ENCODE measurements at regions not wholly inside any gene's neighbourhood (a gene's known extent, or its start where the extent isn't known, plus 50 kb on each side); places are given as distances from the start of the nearest gene placed in this dataset.

DNA sequence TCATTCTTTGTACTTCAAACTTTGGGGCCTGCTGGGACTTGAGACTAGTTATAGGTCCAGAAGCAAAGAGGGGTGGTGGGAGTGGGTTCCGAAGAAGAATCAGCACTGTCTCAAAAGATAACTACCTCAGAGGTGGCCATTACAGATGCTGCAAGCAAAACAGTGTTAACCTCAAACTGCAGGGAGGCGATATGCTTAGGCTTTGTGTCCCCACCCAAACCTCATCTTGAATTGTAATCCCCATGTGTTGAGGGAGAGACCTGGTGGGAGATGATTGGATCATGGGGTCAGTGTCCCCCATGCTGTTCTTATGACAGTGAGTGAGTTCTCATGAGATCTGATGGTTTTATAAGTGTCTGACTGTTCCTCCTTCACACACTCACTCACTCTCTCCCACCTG is 545.3 kb downstream of the XYLT1 start:
- Histone ChIP-seq H3K4me1 (replicated peaks in 1 of 4; ENCODE audit: control insufficient read depth in 3 of 4, insufficient read depth in 4 of 4, low read length in 3 of 4) (no peaks in the 10 kb centered on the region; a peak in 1 of 7 replicates), H2BK15ac (ENCODE audit: low read length) (no peak overlapping the region), H3K36me3 (ENCODE audit: control insufficient read depth in 2 of 4, insufficient read depth in 4 of 4, low read length in 3 of 4) (no peaks in the 10 kb centered on the region), H3K23me2 (ENCODE audit: low read depth, low read length) (no peaks in the 10 kb centered on the region), H3K4me2 (ENCODE audit: insufficient read depth in 1 of 2, low read depth in 2 of 2, low read length in 2 of 2) (no peak overlapping the region), H3K4ac (replicated peaks; ENCODE audit: insufficient read length, low read depth, low read length) (no peak overlapping the region), H3K27me3 (replicated peaks in 1 of 4; ENCODE audit: control insufficient read depth in 3 of 4, extremely low read depth in 1 of 4, insufficient read depth in 3 of 4, low read length in 3 of 4) (no peaks in the 10 kb centered on the region), H2AK5ac (ENCODE audit: low read depth, low read length) (no peak overlapping the region), H2AFZ (ENCODE audit: low read length) (no peak overlapping the region), H3K79me2 (ENCODE audit: control insufficient read depth in 1 of 2, insufficient read depth in 2 of 2, low read length in 2 of 2) (no peaks in the 10 kb centered on the region), H4K5ac (ENCODE audit: insufficient read length, low read depth, low read length) (no peak overlapping the region), H3K9ac (replicated peaks in 1 of 4; ENCODE audit: extremely low read depth in 1 of 4, low read depth in 3 of 4, low read length in 3 of 4) (no peak overlapping the region), H3K56ac (replicated peaks; ENCODE audit: insufficient read length, low read depth, low read length) (no peak overlapping the region), H3K79me1 (ENCODE audit: low read depth, low read length) (no peaks in the 10 kb centered on the region), H4K20me1 (replicated peaks in 1 of 2; ENCODE audit: control insufficient read depth in 1 of 2, insufficient read depth in 2 of 2, low read length in 2 of 2) (no peaks in the 10 kb centered on the region), H2BK5ac (ENCODE audit: low read depth, low read length) (no peak overlapping the region), H2BK12ac (ENCODE audit: low read depth, low read length) (no peak overlapping the region), H3K14ac (ENCODE audit: insufficient read length) (no peak overlapping the region), H3K9me3 (ENCODE audit: insufficient read depth in 2 of 2, low read depth in 1 of 2, low read length in 1 of 2) (no peaks in the 10 kb centered on the region), H3K27ac (ENCODE audit: low read depth, low read length) (no peak overlapping the region), H4K91ac (replicated peaks; ENCODE audit: insufficient read length, low read length) (no peak overlapping the region), H2BK20ac (ENCODE audit: low read length) (no peak overlapping the region), H3K18ac (ENCODE audit: extremely low read depth, low read length) (no peak overlapping the region), H4K8ac (ENCODE audit: extremely low read depth, insufficient read depth, low read length) (no peak overlapping the region), H2BK120ac (replicated peaks; ENCODE audit: low read depth, low read length) (no peak overlapping the region), H3K23ac (ENCODE audit: insufficient read length) (no peak overlapping the region), H3K4me3 (ENCODE audit: extremely low read depth in 1 of 4, insufficient read depth in 2 of 4, low read depth in 3 of 4, low read length in 4 of 4) (no peak overlapping the region)
- CTCF ChIA-PET (ENCODE audit: partially characterized antibody): no interaction called here
- WGBS, 2 experiments (ENCODE audit: extremely low coverage in 1 of 2, insufficient coverage in 1 of 2, insufficient read length in 1 of 2, insufficient replicate concordance in 2 of 2, low coverage in 1 of 2, low lambda C conversion rate in 2 of 2, missing lambda C conversion rate in 1 of 2): 89% methylated on average over 2 of the region's 2 CpGs; no CpG with 5 or more reads in 1 of the 2 experiments
- TF ChIP-seq, protein P1, sequence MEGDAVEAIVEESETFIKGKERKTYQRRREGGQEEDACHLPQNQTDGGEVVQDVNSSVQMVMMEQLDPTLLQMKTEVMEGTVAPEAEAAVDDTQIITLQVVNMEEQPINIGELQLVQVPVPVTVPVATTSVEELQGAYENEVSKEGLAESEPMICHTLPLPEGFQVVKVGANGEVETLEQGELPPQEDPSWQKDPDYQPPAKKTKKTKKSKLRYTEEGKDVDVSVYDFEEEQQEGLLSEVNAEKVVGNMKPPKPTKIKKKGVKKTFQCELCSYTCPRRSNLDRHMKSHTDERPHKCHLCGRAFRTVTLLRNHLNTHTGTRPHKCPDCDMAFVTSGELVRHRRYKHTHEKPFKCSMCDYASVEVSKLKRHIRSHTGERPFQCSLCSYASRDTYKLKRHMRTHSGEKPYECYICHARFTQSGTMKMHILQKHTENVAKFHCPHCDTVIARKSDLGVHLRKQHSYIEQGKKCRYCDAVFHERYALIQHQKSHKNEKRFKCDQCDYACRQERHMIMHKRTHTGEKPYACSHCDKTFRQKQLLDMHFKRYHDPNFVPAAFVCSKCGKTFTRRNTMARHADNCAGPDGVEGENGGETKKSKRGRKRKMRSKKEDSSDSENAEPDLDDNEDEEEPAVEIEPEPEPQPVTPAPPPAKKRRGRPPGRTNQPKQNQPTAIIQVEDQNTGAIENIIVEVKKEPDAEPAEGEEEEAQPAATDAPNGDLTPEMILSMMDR (IDR thresholded peaks at IDR 0.05; ENCODE audit: control extremely low read depth in 1 of 3, insufficient read depth in 1 of 3, low read depth in 1 of 3, low read length in 3 of 3): no peak
- no peak for TF ChIP-seq SIX5 (IDR thresholded peaks at IDR 0.05; ENCODE audit: low read depth, low read length)
- no peak for TF ChIP-seq JUN (IDR thresholded peaks at IDR 0.05; ENCODE audit: low read depth, low read length)
- no peak for TF ChIP-seq HDAC6 (IDR thresholded peaks at IDR 0.05; ENCODE audit: low read depth, low read length)
- TF ChIP-seq CREB1 (IDR thresholded peaks at IDR 0.05): no peak
- TF ChIP-seq ASH2L (IDR thresholded peaks at IDR 0.05; ENCODE audit: low read length): no peak
- no peak for TF ChIP-seq SIRT6 (IDR thresholded peaks at IDR 0.05; ENCODE audit: low read length)
- no peak for TF ChIP-seq SUZ12 (IDR thresholded peaks at IDR 0.05; ENCODE audit: low read length)
- TF ChIP-seq POLR2AphosphoS5 (IDR thresholded peaks at IDR 0.05; ENCODE audit: low read depth, low read length): no peak
- no peak for TF ChIP-seq RBBP5 (IDR thresholded peaks at IDR 0.05; ENCODE audit: borderline replicate concordance, low read depth, low read length)
- TF ChIP-seq EGR1 (IDR thresholded peaks at IDR 0.05; ENCODE audit: borderline replicate concordance, low read depth, low read length): no peak
- no peak for TF ChIP-seq SP1 (IDR thresholded peaks at IDR 0.05; ENCODE audit: low read depth, low read length)
- POLR2A ChIA-PET (ENCODE audit: partially characterized antibody): no interaction called here
- FAIRE-seq (no peak), DNase-seq (ENCODE audit: low read depth in 1 of 2, low spot score in 2 of 2) (no peak)

Measured in H1 (cell line).